Smooth muscle cell (in vitro differentiated cells): ENCODE measurements at regions not wholly inside any gene's neighbourhood (a gene's known extent, or its start where the extent isn't known, plus 50 kb on each side); places are given as distances from the start of the nearest gene placed in this dataset.

Experiments used
- DNase-seq: peaks from one replicate; lab custom pipeline; 2025; ENCODE audit not compliant: unreplicated experiment; lab: John Stamatoyannopoulos, UW
- H2AFZ ChIP-seq: fragments of 200-600 bp; sonication (generic); 2 replicates; pipeline ENCODE4 v1.6.0; 2016; ENCODE audit warnings: antibody characterized with exemption, low read depth, mild to moderate bottlenecking
- H3F3A ChIP-seq: fragments of 200-600 bp; sonication (generic); 2 replicates; pipeline ENCODE4 v1.6.0; 2017; ENCODE audit warnings: antibody characterized with exemption, low read depth
- H3K27ac ChIP-seq: fragments of 200-600 bp; sonication (generic); 2 replicates; pipeline ENCODE4 v1.5.1; 2016; ENCODE audit warnings: low read depth, mild to moderate bottlenecking
- H3K27me3 ChIP-seq: fragments of 200-600 bp; sonication (generic); 2 replicates; pipeline ENCODE4 v1.6.1; 2016; ENCODE audit warnings: low read depth, mild to moderate bottlenecking
- H3K36me3 ChIP-seq: fragments of 200-600 bp; sonication (generic); 2 replicates; pipeline ENCODE4 v1.5.1; 2016; ENCODE audit warnings: low read depth
- H3K4me1 ChIP-seq: fragments of 200-600 bp; sonication (generic); 2 replicates; pipeline ENCODE4 v1.5.1; 2016; ENCODE audit warnings: low read depth
- H3K4me2 ChIP-seq: fragments of 200-600 bp; sonication (generic); 2 replicates; pipeline ENCODE4 v1.6.0; 2016; ENCODE audit warnings: mild to moderate bottlenecking
- H3K4me3 ChIP-seq: fragments of 200-600 bp; sonication (generic); 2 replicates; pipeline ENCODE4 v1.5.1; 2016; ENCODE audit warnings: mild to moderate bottlenecking
- H3K79me2 ChIP-seq: fragments of 200-600 bp; sonication (generic); 2 replicates; pipeline ENCODE4 v1.6.0; 2016; ENCODE audit warnings: low read depth, mild to moderate bottlenecking
- H3K9ac ChIP-seq: fragments of 200-600 bp; sonication (generic); 2 replicates; pipeline ENCODE4 v1.6.0; 2016; ENCODE audit warnings: low read depth
- H3K9me3 ChIP-seq: fragments of 200-600 bp; sonication (generic); replicated peaks from 2 replicates; pipeline ENCODE4 v1.5.1; 2016; ENCODE audit warnings: low read depth
- H4K20me1 ChIP-seq: fragments of 200-600 bp; sonication (generic); 2 replicates; pipeline ENCODE4 v1.6.0; 2016; ENCODE audit warnings: low read depth
- WGBS: methylation state at CpG from one replicate; pipeline ENCODE4 v1.1.7; 2016; ENCODE audit warnings: low lambda C conversion rate; 5-methylcytosine and 5-hydroxymethylcytosine counted together
- TF ChIP-seq, protein P1 (sequence below): fragments of 200-600 bp; sonication (generic); IDR thresholded peaks from 2 replicates; pipeline ENCODE4 v1.5.1; 2017; ENCODE audit warnings: borderline replicate concordance, mild to moderate bottlenecking, antibody characterized with exemption; ENCODE audit not compliant: insufficient read depth, poor library complexity, severe bottlenecking

- Histone ChIP-seq H3K79me2 (no peaks in the 10 kb centered on the region), H3K4me2 (no peak overlapping the region)
- WGBS: 70% methylated on average over 2 of the region's 2 CpGs
Measured at GRCh38 chr3:159158213-159158612, 356.4 kb downstream of the MFSD1 start.

DNA sequence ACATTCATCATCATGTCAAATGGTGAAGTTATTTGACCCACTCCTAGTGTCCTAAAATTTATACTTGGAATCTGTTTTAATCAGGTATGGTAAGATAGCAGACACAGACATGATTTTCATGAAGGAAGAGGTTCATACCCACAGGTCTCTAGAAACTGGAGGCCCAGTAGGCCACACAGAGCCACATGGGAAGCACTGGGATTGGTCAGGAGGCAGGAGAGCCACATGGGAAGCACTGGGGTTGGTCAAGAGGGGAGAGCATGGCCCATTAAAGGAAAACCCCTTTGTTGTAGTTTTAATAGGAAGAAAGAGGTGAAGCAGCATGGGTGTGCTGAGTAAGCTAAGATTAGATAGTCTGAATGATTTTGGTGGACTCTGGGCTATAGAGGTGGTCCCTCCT lies 356.9 kb downstream of the MFSD1 start:
- TF ChIP-seq, protein P1, sequence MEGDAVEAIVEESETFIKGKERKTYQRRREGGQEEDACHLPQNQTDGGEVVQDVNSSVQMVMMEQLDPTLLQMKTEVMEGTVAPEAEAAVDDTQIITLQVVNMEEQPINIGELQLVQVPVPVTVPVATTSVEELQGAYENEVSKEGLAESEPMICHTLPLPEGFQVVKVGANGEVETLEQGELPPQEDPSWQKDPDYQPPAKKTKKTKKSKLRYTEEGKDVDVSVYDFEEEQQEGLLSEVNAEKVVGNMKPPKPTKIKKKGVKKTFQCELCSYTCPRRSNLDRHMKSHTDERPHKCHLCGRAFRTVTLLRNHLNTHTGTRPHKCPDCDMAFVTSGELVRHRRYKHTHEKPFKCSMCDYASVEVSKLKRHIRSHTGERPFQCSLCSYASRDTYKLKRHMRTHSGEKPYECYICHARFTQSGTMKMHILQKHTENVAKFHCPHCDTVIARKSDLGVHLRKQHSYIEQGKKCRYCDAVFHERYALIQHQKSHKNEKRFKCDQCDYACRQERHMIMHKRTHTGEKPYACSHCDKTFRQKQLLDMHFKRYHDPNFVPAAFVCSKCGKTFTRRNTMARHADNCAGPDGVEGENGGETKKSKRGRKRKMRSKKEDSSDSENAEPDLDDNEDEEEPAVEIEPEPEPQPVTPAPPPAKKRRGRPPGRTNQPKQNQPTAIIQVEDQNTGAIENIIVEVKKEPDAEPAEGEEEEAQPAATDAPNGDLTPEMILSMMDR: no peak
- Histone ChIP-seq H3K27me3 (no peaks in the 10 kb centered on the region), H3K4me3 (no peak overlapping the region), H4K20me1 (no peaks in the 10 kb centered on the region), H3K27ac (no peak overlapping the region), H3K9ac (no peak overlapping the region), H3K9me3 (no peaks in the 10 kb centered on the region), H3K4me1 (no peaks in the 10 kb centered on the region), H3K4me2 (no peak overlapping the region), H3F3A (no peaks in the 10 kb centered on the region), H3K79me2 (no peaks in the 10 kb centered on the region), H3K36me3 (no peaks in the 10 kb centered on the region), H2AFZ (no peak overlapping the region)
- no peak for DNase-seq

More at GRCh38 chr3:159158213-159158612, 356.4 kb downstream of the MFSD1 start:
- no peaks in the 10 kb centered on the region for H3F3A ChIP-seq
- H3K27ac ChIP-seq: no peak overlapping the region
- H3K36me3 ChIP-seq: no peaks in the 10 kb centered on the region
- TF ChIP-seq, protein P1: no peak
- H3K27me3 ChIP-seq: no peaks in the 10 kb centered on the region
- H3K9ac ChIP-seq: no peak overlapping the region
- no peak overlapping the region for H3K4me3 ChIP-seq
- no peak for DNase-seq
- H2AFZ ChIP-seq: no peak overlapping the region
- H3K4me1 ChIP-seq: no peaks in the 10 kb centered on the region
- H3K9me3 ChIP-seq: no peaks in the 10 kb centered on the region
- no peaks in the 10 kb centered on the region for H4K20me1 ChIP-seq

- H2AFZ ChIP-seq: no peak overlapping the region
- TF ChIP-seq, protein P1: no peak
- H3F3A ChIP-seq: no peaks in the 10 kb centered on the region
- no peak overlapping the region for H3K27ac ChIP-seq
- no peaks in the 10 kb centered on the region for H3K4me1 ChIP-seq
- H3K9ac ChIP-seq: no peak overlapping the region
- H3K4me2 ChIP-seq: no peak overlapping the region
- no peak for DNase-seq
- 62% methylated on average over 2 of the region's 2 CpGs for WGBS
- H3K9me3 ChIP-seq: no peaks in the 10 kb centered on the region
- no peaks in the 10 kb centered on the region for H3K27me3 ChIP-seq
- H3K36me3 ChIP-seq: no peaks in the 10 kb centered on the region
- H3K79me2 ChIP-seq: no peaks in the 10 kb centered on the region
- no peaks in the 10 kb centered on the region for H4K20me1 ChIP-seq
- no peak overlapping the region for H3K4me3 ChIP-seq
Measured at GRCh38 chr3:159159546-159159945, 357.7 kb downstream of the MFSD1 start.

DNA sequence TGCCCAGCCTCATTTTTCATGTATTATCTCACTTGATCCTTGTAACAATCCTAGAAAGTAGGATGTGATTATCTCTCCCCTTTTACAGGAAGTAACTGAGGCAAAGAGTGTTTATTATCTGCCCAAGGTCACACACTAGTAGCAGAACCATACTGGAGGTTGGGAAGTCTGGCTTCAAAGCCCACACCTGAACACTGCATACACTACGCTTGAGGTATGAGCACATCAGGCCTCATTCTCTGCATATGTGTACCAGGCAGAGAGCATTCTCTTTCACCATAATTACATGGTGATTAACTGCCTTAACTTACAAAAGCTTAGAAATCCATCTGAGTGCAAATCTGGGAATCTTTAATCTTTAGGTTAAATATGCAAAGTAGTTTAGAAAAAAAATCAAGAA lies 361.8 kb downstream of the MFSD1 start:
- H3K27me3 ChIP-seq: no peaks in the 10 kb centered on the region
- H3K4me3 ChIP-seq: no peak overlapping the region
- no peaks in the 10 kb centered on the region for H3K4me1 ChIP-seq
- H3K4me2 ChIP-seq: no peak overlapping the region
- no peaks in the 10 kb centered on the region for H4K20me1 ChIP-seq
- H2AFZ ChIP-seq: no peak overlapping the region
- TF ChIP-seq, protein P1: no peak
- H3K36me3 ChIP-seq: no peaks in the 10 kb centered on the region
- H3K27ac ChIP-seq: no peak overlapping the region
- 83% methylated on average over 1 of the region's 1 CpG for WGBS
- no peak overlapping the region for H3K9ac ChIP-seq
- no peak for DNase-seq
- no peaks in the 10 kb centered on the region for H3K9me3 ChIP-seq
- no peaks in the 10 kb centered on the region for H3F3A ChIP-seq
- no peaks in the 10 kb centered on the region for H3K79me2 ChIP-seq
